HEK293 (cell line): ENCODE measurements at regions not wholly inside any gene's neighbourhood (a gene's known extent, or its start where the extent isn't known, plus 50 kb on each side); places are given as distances from the start of the nearest gene placed in this dataset.

ENCODE experiments used
- CTCF ChIA-PET: fragments of 350-600 bp; formaldehyde crosslinking; extraction: SDS; loops from one replicate; lab custom pipeline; 2021; ENCODE audit warnings: antibody characterized with exemption; lab: Yijun Ruan, JAX
- POLR2A ChIA-PET: fragments of 300-600 bp; formaldehyde crosslinking; extraction: SDS; loops from one replicate; lab custom pipeline; 2020; ENCODE audit warnings: antibody characterized with exemption, inconsistent platforms; lab: Yijun Ruan, JAX
- H3K27ac ChIP-seq: fragments of 200-500 bp; sonication (Bioruptor generic); 2 replicates; pipeline ENCODE4 v1.5.1; 2014; ENCODE audit warnings: low read depth, low read length, control low read depth, inconsistent platforms; ENCODE audit errors: extremely low read depth
- H3K36me3 ChIP-seq, 2 experiments: fragments of 200-500 bp in 1 of 2; sonication (Bioruptor generic) in 1 of 2; 1 replicate in 1 of 2; 2 replicates in 1 of 2; pipeline ENCODE4 v1.5.1; 2014 to 2017; ENCODE audit warnings: inconsistent platforms in 2 of 2, low read length in 2 of 2; ENCODE audit not compliant: control insufficient read depth in 2 of 2, insufficient read depth in 1 of 2
- H3K4me1 ChIP-seq: fragments of 200-500 bp; sonication (Bioruptor generic); 2 replicates; pipeline ENCODE4 v1.5.1; 2014; ENCODE audit warnings: mild to moderate bottlenecking, low read length, inconsistent platforms; ENCODE audit not compliant: control insufficient read depth, insufficient read depth
- H3K4me3 ChIP-seq: 2 replicates; pipeline ENCODE4 v1.5.1; 2011; ENCODE audit warnings: low read depth, mild to moderate bottlenecking, control low read depth, low read length, moderate library complexity
- H3K9me3 ChIP-seq: fragments of 200-500 bp; sonication (Bioruptor generic); 2 replicates; pipeline ENCODE4 v1.5.1; 2014; ENCODE audit warnings: low read depth, low read length, inconsistent platforms; ENCODE audit not compliant: control insufficient read depth, insufficient read depth
- FEZF1 ChIP-seq: fragments of 450-650 bp; formaldehyde crosslinking; IDR thresholded peaks from 2 replicates; pipeline ENCODE4 v1.5.1; 2016; ENCODE audit warnings: missing biosample characterization, missing genetic modification characterization
- HOXA7 ChIP-seq: sonication (generic); formaldehyde crosslinking; IDR thresholded peaks from 2 replicates; pipeline ENCODE4 v1.8.1; 2022; ENCODE audit warnings: missing genetic modification reagents, borderline replicate concordance
- ZNF10 ChIP-seq: fragments of 450-650 bp; formaldehyde crosslinking; IDR thresholded peaks from 2 replicates; pipeline ENCODE4 v1.5.1; 2017; ENCODE audit warnings: missing biosample characterization, missing genetic modification characterization
- ZNF138 ChIP-seq: fragments of 450-650 bp; formaldehyde crosslinking; IDR thresholded peaks from 2 replicates; pipeline ENCODE4 v1.5.1; 2016; ENCODE audit warnings: missing biosample characterization, missing genetic modification characterization, borderline replicate concordance
- ZNF266 ChIP-seq: fragments of 450-650 bp; formaldehyde crosslinking; IDR thresholded peaks from 2 replicates; pipeline ENCODE4 v1.5.1; 2016; ENCODE audit warnings: missing biosample characterization, missing genetic modification characterization, low read depth
- ZNF404 ChIP-seq: fragments of 450-650 bp; formaldehyde crosslinking; IDR thresholded peaks from 2 replicates; pipeline ENCODE4 v1.5.1; 2017; ENCODE audit warnings: missing biosample characterization, missing genetic modification characterization
- ZNF423 ChIP-seq: fragments of 450-650 bp; formaldehyde crosslinking; IDR thresholded peaks from 2 replicates; pipeline ENCODE4 v1.5.1; 2016; ENCODE audit warnings: missing biosample characterization, missing genetic modification characterization
- ZNF530 ChIP-seq: fragments of 450-650 bp; formaldehyde crosslinking; IDR thresholded peaks from 2 replicates; pipeline ENCODE4 v1.5.1; 2016; ENCODE audit warnings: low read depth, missing biosample characterization, missing genetic modification characterization
- ZNF548 ChIP-seq: fragments of 450-650 bp; formaldehyde crosslinking; IDR thresholded peaks from 2 replicates; pipeline ENCODE4 v1.5.1; 2016; ENCODE audit warnings: missing biosample characterization, missing genetic modification characterization
- ZNF623 ChIP-seq: fragments of 450-650 bp; formaldehyde crosslinking; IDR thresholded peaks from 2 replicates; pipeline ENCODE4 v1.5.1; 2016; ENCODE audit warnings: missing biosample characterization, missing genetic modification characterization
- ZNF626 ChIP-seq: fragments of 450-650 bp; sonication (Bioruptor Pico); formaldehyde crosslinking; IDR thresholded peaks from 2 replicates; pipeline ENCODE4 v1.5.1; 2018; ENCODE audit warnings: missing biosample characterization, missing genetic modification characterization, inconsistent platforms
- ZNF791 ChIP-seq: fragments of 450-650 bp; formaldehyde crosslinking; IDR thresholded peaks from 2 replicates; pipeline ENCODE4 v1.5.1; 2016; ENCODE audit warnings: missing biosample characterization, missing genetic modification characterization
- ZSCAN5A ChIP-seq: fragments of 450-650 bp; formaldehyde crosslinking; IDR thresholded peaks from 2 replicates; pipeline ENCODE4 v1.5.1; 2016; ENCODE audit warnings: missing biosample characterization, missing genetic modification characterization
- TF ChIP-seq, protein P1 (sequence below): fragments of 450-650 bp; formaldehyde crosslinking; IDR thresholded peaks from 2 replicates; pipeline ENCODE4 v1.5.1; 2016; ENCODE audit warnings: missing biosample characterization, missing genetic modification characterization
- TF ChIP-seq, protein P2 (sequence below): fragments of 450-650 bp; formaldehyde crosslinking; IDR thresholded peaks from 2 replicates; pipeline ENCODE4 v1.5.0; 2017; ENCODE audit warnings: missing biosample characterization, missing genetic modification characterization, borderline replicate concordance

DNA sequence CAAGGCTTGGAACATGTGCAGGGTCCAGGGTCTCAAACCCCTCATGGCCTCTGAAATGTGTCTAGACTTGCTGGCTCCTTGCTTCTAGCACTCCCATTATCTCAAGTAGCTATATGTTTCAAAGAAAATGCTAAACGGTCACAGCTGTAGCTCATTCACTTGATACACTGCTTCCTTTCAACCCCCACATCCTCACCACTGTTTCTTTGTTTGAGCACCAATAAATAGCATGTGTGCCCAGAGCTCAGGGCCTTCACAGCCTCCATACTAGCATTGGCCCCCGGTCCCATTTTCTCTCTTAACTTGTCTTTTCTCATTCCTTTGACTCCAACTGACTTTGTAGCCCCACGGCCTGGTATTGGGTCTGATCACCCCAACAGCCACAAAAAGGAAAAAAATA is 801.8 kb downstream of the STIM2 start:
- no peak overlapping the region for H3K4me3 ChIP-seq
- H3K27ac ChIP-seq = no peak overlapping the region
- no peaks in the 10 kb centered on the region for H3K4me1 ChIP-seq
- POLR2A ChIA-PET = no interaction called here
- H3K36me3 ChIP-seq = no peaks in the 10 kb centered on the region
- CTCF ChIA-PET = no interaction called here
- TF ChIP-seq, protein P1, sequence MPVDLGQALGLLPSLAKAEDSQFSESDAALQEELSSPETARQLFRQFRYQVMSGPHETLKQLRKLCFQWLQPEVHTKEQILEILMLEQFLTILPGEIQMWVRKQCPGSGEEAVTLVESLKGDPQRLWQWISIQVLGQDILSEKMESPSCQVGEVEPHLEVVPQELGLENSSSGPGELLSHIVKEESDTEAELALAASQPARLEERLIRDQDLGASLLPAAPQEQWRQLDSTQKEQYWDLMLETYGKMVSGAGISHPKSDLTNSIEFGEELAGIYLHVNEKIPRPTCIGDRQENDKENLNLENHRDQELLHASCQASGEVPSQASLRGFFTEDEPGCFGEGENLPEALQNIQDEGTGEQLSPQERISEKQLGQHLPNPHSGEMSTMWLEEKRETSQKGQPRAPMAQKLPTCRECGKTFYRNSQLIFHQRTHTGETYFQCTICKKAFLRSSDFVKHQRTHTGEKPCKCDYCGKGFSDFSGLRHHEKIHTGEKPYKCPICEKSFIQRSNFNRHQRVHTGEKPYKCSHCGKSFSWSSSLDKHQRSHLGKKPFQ (tag by site-specific recombination) = no peak
- no peak for TF ChIP-seq ZNF138
- TF ChIP-seq HOXA7 (CRISPR knock-in tag) = no peak
- no peak for TF ChIP-seq ZNF791 (tag by site-specific recombination)
- no peak for TF ChIP-seq ZNF266 (tag by site-specific recombination)
- TF ChIP-seq ZNF10 = no peak
- TF ChIP-seq, protein P2, sequence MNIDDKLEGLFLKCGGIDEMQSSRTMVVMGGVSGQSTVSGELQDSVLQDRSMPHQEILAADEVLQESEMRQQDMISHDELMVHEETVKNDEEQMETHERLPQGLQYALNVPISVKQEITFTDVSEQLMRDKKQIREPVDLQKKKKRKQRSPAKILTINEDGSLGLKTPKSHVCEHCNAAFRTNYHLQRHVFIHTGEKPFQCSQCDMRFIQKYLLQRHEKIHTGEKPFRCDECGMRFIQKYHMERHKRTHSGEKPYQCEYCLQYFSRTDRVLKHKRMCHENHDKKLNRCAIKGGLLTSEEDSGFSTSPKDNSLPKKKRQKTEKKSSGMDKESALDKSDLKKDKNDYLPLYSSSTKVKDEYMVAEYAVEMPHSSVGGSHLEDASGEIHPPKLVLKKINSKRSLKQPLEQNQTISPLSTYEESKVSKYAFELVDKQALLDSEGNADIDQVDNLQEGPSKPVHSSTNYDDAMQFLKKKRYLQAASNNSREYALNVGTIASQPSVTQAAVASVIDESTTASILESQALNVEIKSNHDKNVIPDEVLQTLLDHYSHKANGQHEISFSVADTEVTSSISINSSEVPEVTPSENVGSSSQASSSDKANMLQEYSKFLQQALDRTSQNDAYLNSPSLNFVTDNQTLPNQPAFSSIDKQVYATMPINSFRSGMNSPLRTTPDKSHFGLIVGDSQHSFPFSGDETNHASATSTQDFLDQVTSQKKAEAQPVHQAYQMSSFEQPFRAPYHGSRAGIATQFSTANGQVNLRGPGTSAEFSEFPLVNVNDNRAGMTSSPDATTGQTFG (tag by site-specific recombination) = no peak
- TF ChIP-seq ZSCAN5A (tag by site-specific recombination) = no peak
- TF ChIP-seq FEZF1 (tag by site-specific recombination) = no peak
- TF ChIP-seq ZNF623 (tag by site-specific recombination) = no peak
- no peak for TF ChIP-seq ZNF548 (tag by site-specific recombination)
- no peaks in the 10 kb centered on the region for H3K9me3 ChIP-seq

- no peak overlapping the region for H3K27ac ChIP-seq
- no peaks in the 10 kb centered on the region for H3K9me3 ChIP-seq
- ChIA-PET POLR2A (no interaction called here), CTCF (interaction anchor here (0.7 kb wide), 1 partner anchor 18 kb away, joined by 3 read pairs; no protein-coding TSS in a partner anchor)
- no peaks in the 10 kb centered on the region for H3K36me3 ChIP-seq
- H3K4me1 ChIP-seq = no peaks in the 10 kb centered on the region
- no peak for TF ChIP-seq ZNF423 (tag by site-specific recombination)
- no peak for TF ChIP-seq ZNF404
- H3K4me3 ChIP-seq = no peak overlapping the region
These were observed 806.3 kb downstream of the STIM2 start for GRCh38 chr4:27666943-27667342.

DNA sequence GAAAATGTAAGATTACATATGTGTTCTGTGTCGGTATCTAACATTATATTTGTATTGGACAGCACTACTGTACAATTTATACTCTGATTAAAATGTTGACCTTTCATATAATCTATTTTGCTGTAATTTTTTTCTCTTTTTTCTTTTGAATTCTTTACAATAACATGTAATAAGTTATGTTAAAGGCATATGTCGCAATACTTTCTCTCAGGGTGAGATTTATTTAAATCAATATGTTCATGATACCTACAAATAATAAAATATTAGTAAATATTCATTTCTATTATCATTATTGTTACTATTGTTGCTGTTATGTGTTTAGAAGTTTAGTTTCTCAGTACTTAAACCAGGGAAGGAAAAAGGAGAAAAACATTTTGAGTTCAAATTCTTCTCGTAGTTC is 807.4 kb downstream of the STIM2 start:
- Histone ChIP-seq H3K36me3 (no peaks in the 10 kb centered on the region), H3K4me3 (no peak overlapping the region), H3K4me1 (no peaks in the 10 kb centered on the region), H3K27ac (no peak overlapping the region), H3K9me3 (no peaks in the 10 kb centered on the region)
- TF ChIP-seq ZNF626 = no peak
- TF ChIP-seq ZNF530 (tag by site-specific recombination) = no peak
- ChIA-PET POLR2A (no interaction called here), CTCF (no interaction called here)
